MM.1S (cell line): ENCODE measurements at regions not wholly inside any gene's neighbourhood (a gene's known extent, or its start where the extent isn't known, plus 50 kb on each side); places are given as distances from the start of the nearest gene placed in this dataset.

Experiments used
- DNase-seq: peaks from one replicate; pipeline ENCODE4 v3.0.0-alpha.2; 2015
- H2AFZ ChIP-seq: fragments of 300-600 bp; sonication (generic); 2 replicates; pipeline ENCODE4 v1.6.0; 2016; ENCODE audit warnings: antibody characterized with exemption, low read length
- H3F3A ChIP-seq: fragments of 300-600 bp; sonication (generic); 2 replicates; pipeline ENCODE4 v1.6.1; 2016; ENCODE audit warnings: mild to moderate bottlenecking, antibody characterized with exemption, low read length, moderate library complexity, mixed read lengths; ENCODE audit not compliant: insufficient read depth
- H3K27ac ChIP-seq: fragments of 300-600 bp; sonication (generic); 2 replicates; pipeline ENCODE4 v1.5.1; 2016; ENCODE audit warnings: mild to moderate bottlenecking, low read length
- H3K27me3 ChIP-seq: fragments of 300-600 bp; sonication (generic); replicated peaks from 2 replicates; pipeline ENCODE4 v1.6.0; 2016; ENCODE audit warnings: low read length; ENCODE audit not compliant: insufficient read depth
- H3K36me3 ChIP-seq: fragments of 300-600 bp; sonication (generic); replicated peaks from 2 replicates; pipeline ENCODE4 v1.6.1; 2016; ENCODE audit warnings: mild to moderate bottlenecking, low read length, mixed read lengths; ENCODE audit not compliant: insufficient read depth
- H3K4me1 ChIP-seq: fragments of 300-600 bp; sonication (generic); 2 replicates; pipeline ENCODE4 v1.6.1; 2016; ENCODE audit warnings: low read length, mixed read lengths
- H3K4me2 ChIP-seq: fragments of 300-600 bp; sonication (generic); 2 replicates; pipeline ENCODE4 v1.6.0; 2016; ENCODE audit warnings: low read depth, low read length
- H3K4me3 ChIP-seq: fragments of 300-600 bp; sonication (generic); 2 replicates; pipeline ENCODE4 v1.5.1; 2016; ENCODE audit warnings: low read length, mixed read lengths
- H3K79me2 ChIP-seq: fragments of 300-600 bp; sonication (generic); 2 replicates; pipeline ENCODE4 v1.6.1; 2016; ENCODE audit warnings: mixed run types, low read length, mixed read lengths
- H3K9ac ChIP-seq: fragments of 300-600 bp; sonication (generic); 2 replicates; pipeline ENCODE4 v1.6.1; 2016; ENCODE audit warnings: low read length, mixed read lengths
- H3K9me2 ChIP-seq: fragments of 300-600 bp; sonication (generic); replicated peaks from 2 replicates; pipeline ENCODE4 v1.6.1; 2016; ENCODE audit warnings: mild to moderate bottlenecking, low read length, mixed read lengths; ENCODE audit not compliant: insufficient read depth
- H3K9me3 ChIP-seq: fragments of 300-600 bp; sonication (generic); replicated peaks from 2 replicates; pipeline ENCODE4 v1.6.1; 2016; ENCODE audit warnings: mild to moderate bottlenecking, low read length, mixed read lengths; ENCODE audit not compliant: insufficient read depth
- H4K20me1 ChIP-seq: fragments of 300-600 bp; sonication (generic); 2 replicates; pipeline ENCODE4 v1.6.1; 2016; ENCODE audit warnings: mild to moderate bottlenecking, low read length, moderate library complexity, mixed read lengths; ENCODE audit not compliant: insufficient read depth
- CTCF ChIP-seq: fragments of 300-600 bp; sonication (generic); IDR thresholded peaks from 2 replicates; pipeline ENCODE4 v1.5.1; 2016; ENCODE audit warnings: antibody characterized with exemption, low read length, mixed read lengths
- EZH2 ChIP-seq: fragments of 300-600 bp; sonication (generic); optimal IDR thresholded peaks from 2 replicates; pipeline ENCODE3; 2017; ENCODE audit warnings: low read depth, mild to moderate bottlenecking, antibody characterized with exemption, low read length, mixed read lengths
- EZH2phosphoT487 ChIP-seq: fragments of 300-600 bp; sonication (generic); IDR thresholded peaks from 2 replicates; pipeline ENCODE4 v1.6.1; 2018; ENCODE audit warnings: antibody characterized with exemption, low read length

GRCh38 chr6:96468281-96468680 is 53.3 kb upstream of the UFL1 start:
- no peaks in the 10 kb centered on the region for H3K36me3 ChIP-seq
- no peak overlapping the region for H3K27ac ChIP-seq
- no peaks in the 10 kb centered on the region for H3F3A ChIP-seq
- no peak overlapping the region for H3K4me3 ChIP-seq
- no peaks in the 10 kb centered on the region for H3K9me3 ChIP-seq
- no peaks in the 10 kb centered on the region for H3K27me3 ChIP-seq
- H3K4me2 ChIP-seq: no peak overlapping the region
- H4K20me1 ChIP-seq: no peaks in the 10 kb centered on the region
- H3K9ac ChIP-seq: no peak overlapping the region
- no peaks in the 10 kb centered on the region for H3K9me2 ChIP-seq
- no peak overlapping the region for H2AFZ ChIP-seq
- no peak for TF ChIP-seq EZH2phosphoT487
- DNase-seq: no peak
- H3K79me2 ChIP-seq: no peaks in the 10 kb centered on the region
- no peaks in the 10 kb centered on the region for H3K4me1 ChIP-seq

- Histone ChIP-seq H3K27ac (no peak overlapping the region), H2AFZ (no peak overlapping the region), H3K9ac (no peak overlapping the region), H3K9me2 (no peaks in the 10 kb centered on the region), H3K79me2 (no peaks in the 10 kb centered on the region), H3F3A (no peaks in the 10 kb centered on the region), H3K4me3 (no peak overlapping the region), H3K4me1 (no peaks in the 10 kb centered on the region), H3K36me3 (no peaks in the 10 kb centered on the region), H3K9me3 (no peaks in the 10 kb centered on the region), H4K20me1 (no peaks in the 10 kb centered on the region), H3K4me2 (no peak overlapping the region), H3K27me3 (no peaks in the 10 kb centered on the region)
- DNase-seq: peak; percentile 12
- TF ChIP-seq EZH2: no peak
- TF ChIP-seq EZH2phosphoT487: no peak
- peak; percentile 28 for TF ChIP-seq CTCF
Observed at GRCh38 chr6:96468681-96469224, 52.9 kb upstream of the UFL1 start.

GRCh38 chr6:96469312-96469711 is 52.3 kb upstream of the UFL1 start:
- Histone ChIP-seq H3F3A (no peaks in the 10 kb centered on the region), H3K27me3 (no peaks in the 10 kb centered on the region), H3K4me1 (no peaks in the 10 kb centered on the region), H4K20me1 (no peaks in the 10 kb centered on the region), H3K9ac (no peak overlapping the region), H3K79me2 (no peaks in the 10 kb centered on the region), H3K27ac (no peak overlapping the region), H3K9me3 (no peaks in the 10 kb centered on the region), H3K4me3 (no peak overlapping the region), H3K36me3 (no peaks in the 10 kb centered on the region), H2AFZ (no peak overlapping the region), H3K4me2 (no peak overlapping the region), H3K9me2 (no peaks in the 10 kb centered on the region)
- no peak for DNase-seq
- TF ChIP-seq CTCF (no peak), EZH2 (no peak), EZH2phosphoT487 (no peak)

GRCh38 chr6:96470296-96470695 is 51.3 kb upstream of the UFL1 start:
- H3K4me3 ChIP-seq: no peak overlapping the region
- no peaks in the 10 kb centered on the region for H3K79me2 ChIP-seq
- no peaks in the 10 kb centered on the region for H3K27me3 ChIP-seq
- H4K20me1 ChIP-seq: no peaks in the 10 kb centered on the region
- no peak overlapping the region for H3K4me2 ChIP-seq
- H3K9me3 ChIP-seq: no peaks in the 10 kb centered on the region
- H3K9me2 ChIP-seq: no peaks in the 10 kb centered on the region
- TF ChIP-seq EZH2phosphoT487 (no peak), EZH2 (no peak), CTCF (no peak)
- no peak overlapping the region for H3K27ac ChIP-seq
- no peaks in the 10 kb centered on the region for H3K4me1 ChIP-seq
- DNase-seq: no peak
- no peak overlapping the region for H2AFZ ChIP-seq
- H3K36me3 ChIP-seq: no peaks in the 10 kb centered on the region
- H3F3A ChIP-seq: no peaks in the 10 kb centered on the region
- no peak overlapping the region for H3K9ac ChIP-seq
